DND-41 (cell line): ENCODE measurements at regions not wholly inside any gene's neighbourhood (a gene's known extent, or its start where the extent isn't known, plus 50 kb on each side); places are given as distances from the start of the nearest gene placed in this dataset.

ENCODE experiments used
- EZH2 ChIP-seq: IDR thresholded peaks from 3 replicates; pipeline ENCODE4 v1.6.1; 2012; ENCODE audit warnings: borderline replicate concordance, low read depth, mild to moderate bottlenecking, moderate library complexity, low read length, inconsistent platforms; ENCODE audit not compliant: severe bottlenecking
- TF ChIP-seq, protein P1 (sequence below): IDR thresholded peaks from 2 replicates; pipeline ENCODE4 v1.5.1; 2012; ENCODE audit warnings: borderline replicate concordance, low read length, moderate library complexity, mild to moderate bottlenecking; ENCODE audit not compliant: poor library complexity, severe bottlenecking; ENCODE audit errors: extremely low read depth

DNA sequence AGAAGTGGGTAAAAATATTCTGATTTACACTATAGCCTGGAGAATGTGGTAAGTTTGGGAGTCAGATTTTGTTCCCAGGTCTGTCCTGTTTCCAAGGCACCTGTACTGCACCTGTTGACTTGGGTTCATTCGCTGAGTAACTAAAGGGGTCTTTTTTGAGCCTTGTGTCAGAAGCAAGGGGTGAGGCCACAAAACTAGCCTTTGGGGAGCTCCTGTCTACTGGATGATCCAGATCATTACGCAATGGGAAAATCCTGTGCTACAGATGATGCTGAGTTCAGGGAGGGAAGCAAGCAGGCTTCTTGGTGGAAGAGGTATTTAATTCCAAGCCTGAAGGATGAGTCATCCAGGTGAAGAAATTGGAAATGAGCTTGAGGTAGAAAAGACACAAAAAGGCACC lies 424.0 kb downstream of the MATN1 start:
- TF ChIP-seq, protein P1, sequence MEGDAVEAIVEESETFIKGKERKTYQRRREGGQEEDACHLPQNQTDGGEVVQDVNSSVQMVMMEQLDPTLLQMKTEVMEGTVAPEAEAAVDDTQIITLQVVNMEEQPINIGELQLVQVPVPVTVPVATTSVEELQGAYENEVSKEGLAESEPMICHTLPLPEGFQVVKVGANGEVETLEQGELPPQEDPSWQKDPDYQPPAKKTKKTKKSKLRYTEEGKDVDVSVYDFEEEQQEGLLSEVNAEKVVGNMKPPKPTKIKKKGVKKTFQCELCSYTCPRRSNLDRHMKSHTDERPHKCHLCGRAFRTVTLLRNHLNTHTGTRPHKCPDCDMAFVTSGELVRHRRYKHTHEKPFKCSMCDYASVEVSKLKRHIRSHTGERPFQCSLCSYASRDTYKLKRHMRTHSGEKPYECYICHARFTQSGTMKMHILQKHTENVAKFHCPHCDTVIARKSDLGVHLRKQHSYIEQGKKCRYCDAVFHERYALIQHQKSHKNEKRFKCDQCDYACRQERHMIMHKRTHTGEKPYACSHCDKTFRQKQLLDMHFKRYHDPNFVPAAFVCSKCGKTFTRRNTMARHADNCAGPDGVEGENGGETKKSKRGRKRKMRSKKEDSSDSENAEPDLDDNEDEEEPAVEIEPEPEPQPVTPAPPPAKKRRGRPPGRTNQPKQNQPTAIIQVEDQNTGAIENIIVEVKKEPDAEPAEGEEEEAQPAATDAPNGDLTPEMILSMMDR = no peak
- TF ChIP-seq EZH2 = no peak
